ENCODE measurements at regions not wholly inside any gene's neighbourhood (a gene's known extent, or its start where the extent isn't known, plus 50 kb on each side); places are given as distances from the start of the nearest gene placed in this dataset.

GRCh38 chr1:4002741-4003140 is 102.7 kb upstream of the C1orf174 start:
- TF ChIP-seq TAF1 (IDR thresholded peaks at IDR 0.05; ENCODE audit: low read depth, low read length) (no peak), POLR2A (IDR thresholded peaks at IDR 0.05; ENCODE audit: low read depth, low read length) (no peak), POLR2AphosphoS5 (IDR thresholded peaks at IDR 0.05; ENCODE audit: low read depth, low read length) (no peak), SPI1 (IDR thresholded peaks at IDR 0.05; ENCODE audit: low read depth, low read length) (no peak), POU2F2 (IDR thresholded peaks at IDR 0.05; ENCODE audit: low read depth, low read length) (no peak)
